ENCODE measurements at regions not wholly inside any gene's neighbourhood (a gene's known extent, or its start where the extent isn't known, plus 50 kb on each side); places are given as distances from the start of the nearest gene placed in this dataset.

- TF ChIP-seq EZH2 (IDR thresholded peaks at IDR 0.05): no peak
- TF ChIP-seq CTCF (IDR thresholded peaks at IDR 0.05 in 2 of 3, conservative IDR thresholded peaks at IDR 0.05 in 1 of 3; ENCODE audit: borderline replicate concordance in 1 of 3, insufficient read depth in 1 of 3, low read depth in 2 of 3, low read length in 2 of 3): no peak
- TF ChIP-seq RAD21 (IDR thresholded peaks at IDR 0.05; ENCODE audit: low read depth): no peak
- no peak for TF ChIP-seq JUND (IDR thresholded peaks at IDR 0.05)
- TF ChIP-seq POLR2A (IDR thresholded peaks at IDR 0.05; ENCODE audit: borderline replicate concordance, extremely low read depth, insufficient read depth, insufficient read length): no peak
- no peak for TF ChIP-seq ATF3 (IDR thresholded peaks at IDR 0.05)
- TF ChIP-seq MAX (IDR thresholded peaks at IDR 0.05): no peak
- no peak for TF ChIP-seq ZNF274 (IDR thresholded peaks at IDR 0.05; ENCODE audit: low read depth, low read length)
Observed at GRCh38 chr18:10046178-10046807, 132.5 kb downstream of the VAPA start.

All from HCT116 (cell line).